NT2/D1 (cell line): ENCODE measurements at regions not wholly inside any gene's neighbourhood (a gene's known extent, or its start where the extent isn't known, plus 50 kb on each side); places are given as distances from the start of the nearest gene placed in this dataset.

Experiments used
- YY1 ChIP-seq: IDR thresholded peaks from 2 replicates; pipeline ENCODE4 v1.6.1; 2011; ENCODE audit not compliant: insufficient read length, insufficient read depth
- ZNF274 ChIP-seq: IDR thresholded peaks from 2 replicates; pipeline ENCODE4 v1.6.1; 2011; ENCODE audit warnings: mild to moderate bottlenecking, low read depth, low read length

DNA sequence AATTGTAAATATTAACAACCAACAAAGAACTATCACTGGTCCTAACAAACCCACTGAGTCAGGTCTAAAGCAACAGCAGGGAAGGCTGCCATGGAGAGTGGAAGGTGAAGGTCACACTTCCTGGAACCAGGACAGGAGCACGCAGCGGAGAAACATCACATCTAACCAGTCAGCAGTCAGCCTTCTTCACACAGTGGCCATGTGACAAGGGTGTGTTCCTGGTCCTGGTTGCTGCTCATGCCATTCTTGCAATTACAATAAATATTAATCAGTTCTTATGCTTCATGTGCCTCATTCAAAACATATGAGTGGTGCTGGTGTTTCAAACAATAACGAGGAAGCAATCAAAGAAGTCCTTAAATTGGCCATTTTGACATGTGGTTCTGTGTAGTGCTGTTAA, 162.8 kb downstream of the ARRDC4 start:
- TF ChIP-seq ZNF274 (no peak), YY1 (no peak)
